Fibroblast of lung (primary cell): ENCODE measurements at regions not wholly inside any gene's neighbourhood (a gene's known extent, or its start where the extent isn't known, plus 50 kb on each side); places are given as distances from the start of the nearest gene placed in this dataset.

Source experiments
- DNase-seq, 2 donors: peaks; one replicate each; pipeline versions ENCODE4 v3.0.0 to v3.0.0-alpha.2; 2010; ENCODE audit warnings: low read depth in 2 of 2
- H2AFZ ChIP-seq: 2 replicates; pipeline ENCODE4 v1.5.1; 2012; ENCODE audit warnings: low read length, control low read depth, inconsistent platforms
- H3K27ac ChIP-seq: 2 replicates; pipeline ENCODE4 v1.5.1; 2011; ENCODE audit warnings: low read length, control low read depth; ENCODE audit not compliant: insufficient read depth
- H3K27me3 ChIP-seq: 2 replicates; pipeline ENCODE4 v1.5.1; 2011; ENCODE audit warnings: mild to moderate bottlenecking, low read length; ENCODE audit not compliant: control insufficient read depth, insufficient read depth
- H3K36me3 ChIP-seq: 2 replicates; pipeline ENCODE4 v1.5.1; 2011; ENCODE audit warnings: low read length; ENCODE audit not compliant: control insufficient read depth, insufficient read depth
- H3K4me1 ChIP-seq: 2 replicates; pipeline ENCODE4 v1.5.1; 2011; ENCODE audit warnings: low read length; ENCODE audit not compliant: control insufficient read depth, insufficient read depth; ENCODE audit errors: extremely low read depth
- H3K4me2 ChIP-seq: 2 replicates; pipeline ENCODE4 v1.5.1; 2011; ENCODE audit warnings: low read length, control low read depth; ENCODE audit not compliant: insufficient read depth; ENCODE audit errors: extremely low read depth
- H3K4me3 ChIP-seq, 4 experiments: fragments of 200-600 bp in 1 of 4; sonication (generic) in 1 of 4; replicated peaks in 1 of 4; 2 replicates each; pipeline ENCODE4 v1.5.1; 2011 to 2016; ENCODE audit warnings: low read length in 4 of 4, low read depth in 3 of 4, mild to moderate bottlenecking in 3 of 4, control low read depth in 2 of 4, inconsistent platforms in 1 of 4, mixed read lengths in 1 of 4; ENCODE audit not compliant: insufficient read depth in 1 of 4; ENCODE audit errors: control extremely low read depth in 1 of 4
- H3K79me2 ChIP-seq: 2 replicates; pipeline ENCODE4 v1.5.1; 2012; ENCODE audit warnings: mild to moderate bottlenecking, low read length, inconsistent platforms; ENCODE audit not compliant: control insufficient read depth, insufficient read depth
- H3K9ac ChIP-seq: 2 replicates; pipeline ENCODE4 v1.5.1; 2011; ENCODE audit warnings: mild to moderate bottlenecking, low read length, control low read depth; ENCODE audit not compliant: insufficient read depth
- H3K9me3 ChIP-seq: 2 replicates; pipeline ENCODE4 v1.5.1; 2012; ENCODE audit warnings: low read depth, low read length; ENCODE audit not compliant: control insufficient read depth, insufficient read depth
- H4K20me1 ChIP-seq: 2 replicates; pipeline ENCODE4 v1.5.1; 2011; ENCODE audit warnings: low read length; ENCODE audit not compliant: control insufficient read depth, insufficient read depth; ENCODE audit errors: extremely low read depth
- CTCF ChIP-seq, 2 donors: IDR thresholded peaks in 1 of 2; conservative IDR thresholded peaks in 1 of 2; 1 replicate in 1 of 2; 2 replicates in 1 of 2; pipeline ENCODE4 v1.5.1; 2011 to 2012; ENCODE audit warnings: low read length in 2 of 2, control low read depth in 1 of 2, inconsistent platforms in 1 of 2, low read depth in 1 of 2, mild to moderate bottlenecking in 1 of 2
- EZH2 ChIP-seq: IDR thresholded peaks from 2 replicates; pipeline ENCODE4 v1.5.1; 2012; ENCODE audit warnings: low read length, control low read depth, mild to moderate bottlenecking; ENCODE audit errors: missing control alignments

- H3K27ac ChIP-seq = no peak overlapping the region
- no peaks in the 10 kb centered on the region for H3K9me3 ChIP-seq
- H3K9ac ChIP-seq = no peak overlapping the region
- H3K4me3 ChIP-seq = no peak overlapping the region
- no peaks in the 10 kb centered on the region for H3K27me3 ChIP-seq
- H3K4me1 ChIP-seq = no peaks in the 10 kb centered on the region
- no peaks in the 10 kb centered on the region for H3K36me3 ChIP-seq
- no peaks in the 10 kb centered on the region for H3K79me2 ChIP-seq
- no peak for TF ChIP-seq EZH2
- no peak for TF ChIP-seq CTCF (conservative IDR thresholded peaks at IDR 0.05 in 1 of 2, IDR thresholded peaks at IDR 0.05 in 1 of 2; ENCODE audit: low read depth in 1 of 2, low read length in 2 of 2)
- DNase-seq = no peak
- H3K4me2 ChIP-seq = no peak overlapping the region
- H4K20me1 ChIP-seq = no peaks in the 10 kb centered on the region
- H2AFZ ChIP-seq = no peak overlapping the region
These were observed 405.9 kb upstream of the PAPPA start for GRCh38 chr9:115747731-115748130.

GRCh38 chr9:115756736-115757135, 396.9 kb upstream of the PAPPA start:
- DNase-seq = no peak
- H3K4me3 ChIP-seq = no peak overlapping the region
- no peaks in the 10 kb centered on the region for H3K9me3 ChIP-seq
- H3K27ac ChIP-seq = no peak overlapping the region
- no peaks in the 10 kb centered on the region for H3K27me3 ChIP-seq
- H3K9ac ChIP-seq = no peak overlapping the region
- no peak overlapping the region for H3K4me2 ChIP-seq
- no peak overlapping the region for H2AFZ ChIP-seq
- H3K36me3 ChIP-seq = no peaks in the 10 kb centered on the region
- H4K20me1 ChIP-seq = no peaks in the 10 kb centered on the region
- H3K79me2 ChIP-seq = no peaks in the 10 kb centered on the region
- TF ChIP-seq CTCF (conservative IDR thresholded peaks at IDR 0.05 in 1 of 2, IDR thresholded peaks at IDR 0.05 in 1 of 2; ENCODE audit: low read depth in 1 of 2, low read length in 2 of 2) = no peak
- no peak for TF ChIP-seq EZH2
- H3K4me1 ChIP-seq = no peaks in the 10 kb centered on the region

GRCh38 chr9:115757461-115757860, 396.1 kb upstream of the PAPPA start:
- Histone ChIP-seq H3K79me2 (no peaks in the 10 kb centered on the region), H3K36me3 (no peaks in the 10 kb centered on the region), H3K27ac (no peak overlapping the region), H3K27me3 (no peaks in the 10 kb centered on the region), H3K4me2 (no peak overlapping the region), H3K9me3 (no peaks in the 10 kb centered on the region), H3K4me3 (no peak overlapping the region), H2AFZ (no peak overlapping the region), H3K9ac (no peak overlapping the region), H4K20me1 (no peaks in the 10 kb centered on the region), H3K4me1 (no peaks in the 10 kb centered on the region)
- no peak for TF ChIP-seq CTCF (conservative IDR thresholded peaks at IDR 0.05 in 1 of 2, IDR thresholded peaks at IDR 0.05 in 1 of 2; ENCODE audit: low read depth in 1 of 2, low read length in 2 of 2)
- TF ChIP-seq EZH2 = no peak
- DNase-seq = peak in 1 of 2 donors; percentile 17
